GM18909 (cell line): ENCODE measurements at regions not wholly inside any gene's neighbourhood (a gene's known extent, or its start where the extent isn't known, plus 50 kb on each side); places are given as distances from the start of the nearest gene placed in this dataset.
"Not testable (repeated sequence)": the region's sequence is repeated elsewhere in the genome, so short reads cannot be mapped to it uniquely, and the experiment has no call there.

ENCODE experiments used
- ATAC-seq: cut with Tn5 transposase; IDR thresholded peaks from one replicate; pipeline ENCODE4 v1.9.1; 2021; ENCODE audit warnings: mild to moderate bottlenecking; ENCODE audit not compliant: unreplicated experiment, poor library complexity

DNA sequence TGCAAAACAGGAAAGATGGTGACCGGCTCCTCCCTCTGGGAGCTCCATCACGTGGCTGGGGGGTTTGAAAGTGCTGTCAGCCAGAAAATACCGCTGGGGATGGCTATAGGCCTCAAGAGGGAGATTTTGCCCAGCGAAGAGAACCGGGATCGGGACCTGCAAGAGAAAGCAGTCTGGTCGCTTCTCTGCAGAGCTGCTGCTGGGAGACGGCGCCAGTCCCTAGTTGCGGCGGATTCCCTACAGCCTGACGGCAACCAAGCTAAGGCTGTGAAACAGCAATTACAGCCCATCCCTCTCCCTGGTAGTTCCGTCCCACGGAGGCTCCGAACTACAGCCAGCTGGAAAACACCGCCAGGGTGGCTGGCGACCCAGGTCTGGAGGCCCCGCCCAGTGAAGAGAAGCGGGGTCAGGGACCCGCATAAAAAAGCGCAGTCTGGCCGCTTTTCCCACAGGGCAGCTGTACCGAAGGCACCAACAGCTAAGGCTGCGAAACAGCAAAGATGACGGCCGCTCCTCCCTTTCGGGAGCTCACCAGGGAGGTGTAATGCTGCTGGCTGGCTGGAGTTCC is 238.1 kb upstream of the IRAK1BP1 start:
- no peak for ATAC-seq

GRCh38 chr6:78629836-78630235 is 237.5 kb upstream of the IRAK1BP1 start:
- ATAC-seq = no peak

DNA sequence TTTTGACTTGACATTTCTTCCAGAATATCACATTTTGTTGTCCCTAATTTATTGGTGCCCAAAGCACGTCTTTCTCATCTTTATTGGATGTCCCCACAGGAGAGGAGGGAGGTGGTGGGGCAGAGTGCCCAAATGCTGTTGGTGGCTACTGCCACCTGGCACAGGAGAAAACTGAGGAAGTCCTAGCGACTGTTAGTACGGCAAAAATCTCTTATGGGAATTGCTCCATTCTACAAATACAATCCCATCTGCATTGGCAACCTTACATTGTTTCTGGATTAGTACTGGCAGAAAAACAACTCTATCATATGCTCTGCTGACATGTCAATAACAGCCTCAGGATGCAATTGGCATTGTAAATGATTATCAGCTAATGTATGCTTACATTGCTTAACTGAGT is 235.4 kb upstream of the IRAK1BP1 start:
- no peak for ATAC-seq

DNA sequence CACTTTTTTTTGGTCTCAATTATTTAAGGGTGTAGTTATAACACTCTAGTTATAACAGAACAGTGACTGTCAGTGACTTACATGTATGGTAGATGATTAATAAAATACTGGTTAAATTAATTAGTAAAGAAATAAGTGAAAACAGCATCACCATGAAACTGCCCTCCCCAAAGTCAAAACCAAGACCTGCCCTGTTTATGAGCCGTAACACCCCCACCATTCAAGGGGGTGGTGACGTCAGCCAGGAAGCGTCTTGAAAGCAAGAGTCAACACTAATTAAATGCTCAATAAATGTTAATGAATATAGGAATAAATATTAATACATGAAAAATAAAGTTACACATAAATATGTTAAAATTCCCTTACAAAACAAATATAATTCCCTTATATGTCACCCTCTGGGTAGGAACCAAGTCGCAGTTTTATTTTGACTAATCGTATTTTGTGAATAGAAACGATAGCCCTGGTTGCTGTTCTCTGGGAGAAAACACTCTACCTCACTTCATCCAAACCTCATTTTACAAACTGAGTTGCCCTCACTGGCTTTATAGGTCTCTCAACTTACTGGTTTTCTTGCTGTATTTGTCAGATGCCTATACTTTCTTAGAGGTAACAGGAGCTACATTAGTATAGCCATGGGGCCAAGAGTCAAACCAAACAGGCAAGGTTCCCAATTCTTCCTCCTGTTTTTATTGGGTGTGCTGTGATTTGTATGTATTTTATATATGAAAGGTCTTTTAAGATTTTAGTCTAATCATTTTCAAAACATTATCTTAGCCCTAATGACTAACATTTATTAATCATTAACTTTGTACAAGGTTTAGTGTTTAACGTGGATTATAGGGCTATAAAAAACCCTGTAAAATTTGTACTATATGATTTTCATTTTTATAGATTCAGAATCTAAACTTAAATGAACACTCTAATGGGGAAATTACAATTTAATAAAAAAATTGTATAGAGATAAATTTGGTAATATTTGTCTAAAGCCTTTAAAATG is 227.9 kb upstream of the IRAK1BP1 start:
- ATAC-seq = no peak

DNA sequence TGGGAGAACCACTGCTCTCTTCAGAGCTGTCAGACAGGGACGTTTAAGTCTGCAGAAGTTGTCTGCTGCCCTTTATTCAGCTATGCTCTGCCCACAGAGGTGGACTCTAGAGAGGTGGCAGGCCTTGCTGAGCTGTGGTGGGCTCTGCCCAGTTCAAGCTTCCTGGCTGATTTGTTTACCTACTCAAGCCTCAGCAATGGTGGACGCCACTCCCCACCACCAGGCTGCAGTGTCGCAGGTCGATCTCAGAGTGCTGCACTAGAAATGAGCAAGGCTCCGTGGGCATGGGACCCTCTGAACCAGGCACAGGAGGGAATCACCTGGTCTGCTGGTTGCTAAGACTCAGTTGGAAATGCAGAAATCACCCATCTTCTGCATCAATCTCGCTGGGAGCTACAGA is 223.4 kb upstream of the IRAK1BP1 start:
- ATAC-seq = not testable (repeated sequence)

DNA sequence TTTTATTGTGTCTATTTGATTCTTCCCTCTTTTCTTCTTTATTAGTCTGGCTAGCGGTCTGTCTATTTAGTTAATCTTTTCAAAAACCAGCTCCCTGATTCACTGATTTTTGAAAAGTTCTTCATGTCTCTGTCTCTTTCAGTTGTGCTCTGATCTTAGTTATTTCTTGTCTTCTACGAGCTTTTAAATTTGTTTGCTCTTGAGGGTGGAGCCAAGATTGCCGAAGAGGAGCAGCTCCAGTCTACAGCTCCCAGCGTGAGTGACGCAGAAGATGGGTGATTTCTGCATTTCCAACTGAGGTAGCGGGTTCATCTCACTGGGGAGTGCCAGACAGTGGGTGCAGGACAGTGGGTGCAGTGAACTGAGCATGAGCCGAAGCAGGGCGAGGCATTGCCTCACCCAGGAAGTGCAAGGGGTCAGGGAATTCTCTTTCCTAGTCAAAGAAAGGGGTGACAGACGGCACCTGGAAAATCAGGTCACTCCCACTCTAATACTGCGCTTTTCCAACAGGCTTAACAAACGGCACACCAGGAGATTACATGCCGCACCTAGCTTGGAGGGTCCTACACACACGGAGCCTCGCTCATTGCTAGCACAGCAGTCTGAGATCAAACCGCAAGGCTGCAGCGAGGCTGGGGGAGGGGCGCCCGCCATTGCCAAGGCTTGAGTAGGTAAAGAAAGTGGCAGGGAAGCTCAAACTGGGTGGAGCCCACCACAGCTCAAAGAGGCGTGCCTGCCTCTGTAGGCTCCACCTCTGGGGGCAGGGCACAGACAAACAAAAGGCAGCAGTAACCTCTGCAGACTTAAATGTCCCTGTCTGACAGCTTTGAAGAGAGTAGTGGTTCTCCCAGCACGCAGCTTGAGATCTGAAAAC is 220.6 kb upstream of the IRAK1BP1 start:
- not testable (repeated sequence) for ATAC-seq

DNA sequence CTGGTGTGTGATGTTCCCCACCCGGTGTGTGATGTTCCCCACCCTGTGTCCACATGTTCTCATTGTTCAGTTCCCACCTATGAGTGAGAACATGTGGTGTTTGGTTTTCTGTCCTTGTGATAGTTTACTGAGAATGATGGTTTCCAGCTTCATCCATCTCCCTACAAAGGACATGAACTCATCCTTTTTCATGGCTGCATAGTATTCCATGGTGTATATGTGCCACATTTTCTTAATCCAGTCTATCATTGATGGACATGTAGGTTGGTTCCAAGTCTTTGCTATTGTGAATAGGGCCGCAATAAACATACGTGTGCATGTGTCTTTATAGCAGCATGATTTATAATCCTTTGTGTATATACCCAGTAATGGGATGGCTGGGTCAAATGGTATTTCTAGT is 201.5 kb upstream of the IRAK1BP1 start:
- not testable (repeated sequence) for ATAC-seq

DNA sequence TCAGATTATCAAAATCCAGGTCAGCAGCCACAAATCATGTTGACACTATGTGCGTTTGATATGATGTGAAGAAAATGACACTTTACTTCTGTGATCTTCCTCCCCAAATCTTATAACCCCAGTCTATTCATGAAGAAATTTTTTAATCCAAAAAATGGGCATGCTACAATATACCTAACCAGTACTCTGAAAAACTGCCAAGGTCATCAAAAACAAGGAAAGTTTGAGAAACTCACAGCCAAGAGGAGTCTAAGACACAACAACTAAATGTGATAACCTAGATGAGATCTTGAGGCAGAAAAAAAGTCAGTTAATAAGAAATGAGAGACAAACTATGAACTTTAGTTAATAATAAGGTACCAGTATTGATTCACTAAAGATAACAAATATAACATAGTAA is 200.6 kb upstream of the IRAK1BP1 start:
- ATAC-seq = no peak

GRCh38 chr6:78670156-78670555 is 197.2 kb upstream of the IRAK1BP1 start:
- ATAC-seq = no peak

- no peak for ATAC-seq
Measured at GRCh38 chr6:78670802-78671201, 196.5 kb upstream of the IRAK1BP1 start.

GRCh38 chr6:78676069-78677007 is 191.0 kb upstream of the IRAK1BP1 start:
- ATAC-seq = not testable (repeated sequence)

DNA sequence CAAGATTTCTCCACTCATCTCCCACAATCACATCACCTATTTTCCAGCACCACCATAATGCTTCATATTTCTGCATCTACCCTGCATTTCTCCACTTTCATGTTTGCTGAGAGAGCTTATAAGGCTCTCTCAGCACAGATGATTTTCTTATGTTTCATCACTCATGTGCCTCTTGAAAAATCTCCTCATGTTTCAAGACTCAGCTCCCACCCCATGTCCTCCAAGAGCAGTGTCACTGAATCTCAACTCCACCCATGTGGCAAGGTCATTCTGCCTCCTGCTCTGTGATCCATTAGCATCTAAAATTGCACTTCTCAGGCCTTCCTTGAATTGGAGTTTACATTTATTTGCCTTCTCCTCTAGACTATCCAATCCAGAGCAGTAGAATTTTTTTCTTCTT is 178.7 kb upstream of the IRAK1BP1 start:
- no peak for ATAC-seq

- ATAC-seq = no peak
Measured at GRCh38 chr6:78693835-78694234, 173.5 kb upstream of the IRAK1BP1 start.

- ATAC-seq = not testable (repeated sequence)
Measured at GRCh38 chr6:78694628-78695027, 172.7 kb upstream of the IRAK1BP1 start.

- no peak for ATAC-seq
Measured at GRCh38 chr6:78700991-78701390, 166.4 kb upstream of the IRAK1BP1 start.

DNA sequence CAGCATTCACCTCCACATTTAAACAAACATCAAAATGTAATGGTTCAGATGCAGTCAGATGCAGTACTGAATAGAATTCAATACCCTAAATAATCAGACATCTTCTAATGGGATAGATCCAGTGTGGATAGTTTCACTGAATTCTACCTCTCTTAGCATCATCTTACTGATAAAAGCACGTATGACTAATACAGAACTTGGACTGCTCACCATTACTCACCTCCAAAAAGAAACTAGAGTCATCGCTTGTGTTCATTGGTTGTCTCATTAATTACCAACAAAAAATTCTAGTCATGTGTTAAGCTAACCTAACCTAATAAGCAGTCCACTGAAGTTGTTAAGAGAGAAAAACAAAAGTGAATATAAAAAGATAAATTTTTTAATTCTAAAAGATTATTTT is 165.9 kb upstream of the IRAK1BP1 start:
- no peak for ATAC-seq

- ATAC-seq = no peak
Measured at GRCh38 chr6:78709021-78709420, 158.3 kb upstream of the IRAK1BP1 start.

- ATAC-seq = no peak
Measured at GRCh38 chr6:78713564-78713963, 153.8 kb upstream of the IRAK1BP1 start.

- no peak for ATAC-seq
Measured at GRCh38 chr6:78744144-78744543, 123.2 kb upstream of the IRAK1BP1 start.

DNA sequence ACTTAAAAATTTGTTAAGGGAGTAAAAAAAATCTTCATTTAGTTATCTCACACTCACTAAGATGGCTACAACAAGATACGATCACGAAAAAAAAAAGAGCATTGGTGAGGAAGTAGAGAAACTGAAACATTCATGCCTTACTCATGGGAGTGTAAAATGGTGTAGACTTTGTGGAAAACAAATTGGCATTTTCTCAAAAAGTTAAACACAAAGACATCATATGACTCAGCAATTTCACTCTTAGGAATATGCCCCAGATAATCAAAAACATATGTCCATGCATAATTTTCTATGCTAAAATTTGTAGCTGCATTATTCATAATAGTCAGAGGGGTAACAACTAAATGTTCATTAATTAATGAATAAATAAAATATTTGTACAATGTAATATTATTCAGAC is 120.9 kb upstream of the IRAK1BP1 start:
- no peak for ATAC-seq
